ENCODE measurements at regions not wholly inside any gene's neighbourhood (a gene's known extent, or its start where the extent isn't known, plus 50 kb on each side); places are given as distances from the start of the nearest gene placed in this dataset.
"Not testable (repeated sequence)": the region's sequence is repeated elsewhere in the genome, so short reads cannot be mapped to it uniquely, and the experiment has no call there.

DNA sequence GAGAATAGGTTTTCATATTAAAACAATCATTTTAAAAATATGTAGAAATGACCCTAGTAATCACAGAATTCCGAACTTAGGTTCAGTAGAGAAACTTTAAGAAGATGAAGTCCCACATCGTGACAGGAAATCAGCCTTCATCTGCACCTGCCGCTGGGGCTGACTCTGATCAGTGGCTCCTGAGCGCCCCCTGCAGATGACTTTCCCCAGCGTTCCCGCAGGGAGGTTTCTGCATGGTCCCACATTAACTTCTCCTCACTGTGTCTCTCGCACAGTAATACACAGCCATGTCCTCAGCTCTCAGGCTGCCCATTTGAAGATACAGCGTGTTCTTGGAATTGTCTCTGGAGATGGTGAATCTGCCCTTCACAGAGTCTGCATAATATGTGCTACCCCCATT lies 1131.1 kb downstream of the TMEM121 start:
- no peak overlapping the region for H3K4me3 Mint-ChIP-seq
- no peak for TF ChIP-seq EZH2 (IDR thresholded peaks at IDR 0.05; ENCODE audit: low read depth, unreplicated experiment)
- TF ChIP-seq EZH2phosphoT487 (IDR thresholded peaks at IDR 0.05; ENCODE audit: unreplicated experiment) = no peak
- no peak for TF ChIP-seq ZNF331 (CRISPR knock-in tag; IDR thresholded peaks at IDR 0.05; ENCODE audit: low read depth)
- TF ChIP-seq POLR2AphosphoS5 (IDR thresholded peaks at IDR 0.05; ENCODE audit: low read depth) = no peak
- ATAC-seq (no peak), DNase-seq (ENCODE audit: low spot score) (no peak)
- no peak overlapping the region for H3K27ac Mint-ChIP-seq
- no peak overlapping the region for H2AFZ ChIP-seq
- no peaks in the 10 kb centered on the region for H3F3A ChIP-seq (replicated peaks; ENCODE audit: low read depth)
- H3K27me3 Mint-ChIP-seq (ENCODE audit: insufficient read depth, low read depth, poor library complexity) = peaks cover 4% of the 10 kb centered on the region
- no peak overlapping the region for H3K4me2 ChIP-seq
- H3K27me3 ChIP-seq (ENCODE audit: insufficient read depth) = no peaks in the 10 kb centered on the region
- peaks cover 91% of the 10 kb centered on the region for H3K9me3 Mint-ChIP-seq
- no peaks in the 10 kb centered on the region for H3K4me1 ChIP-seq (ENCODE audit: insufficient read depth)
- no peaks in the 10 kb centered on the region for H3K9me2 ChIP-seq (ENCODE audit: insufficient read depth)
- H3K79me2 ChIP-seq (replicated peaks; ENCODE audit: insufficient read depth) = no peaks in the 10 kb centered on the region
- no peaks in the 10 kb centered on the region for H4K20me1 ChIP-seq (replicated peaks; ENCODE audit: insufficient read depth)
- H3K36me3 Mint-ChIP-seq (ENCODE audit: low read depth) = peaks cover 37% of the 10 kb centered on the region
- no peak overlapping the region for H3K4me3 ChIP-seq
- no peak overlapping the region for H3K27ac ChIP-seq (ENCODE audit: low read depth)
- no peaks in the 10 kb centered on the region for H3K4me1 Mint-ChIP-seq
- no peaks in the 10 kb centered on the region; the same call in 1 of the 2 replicates for H3K36me3 ChIP-seq (ENCODE audit: insufficient read depth)

DNA sequence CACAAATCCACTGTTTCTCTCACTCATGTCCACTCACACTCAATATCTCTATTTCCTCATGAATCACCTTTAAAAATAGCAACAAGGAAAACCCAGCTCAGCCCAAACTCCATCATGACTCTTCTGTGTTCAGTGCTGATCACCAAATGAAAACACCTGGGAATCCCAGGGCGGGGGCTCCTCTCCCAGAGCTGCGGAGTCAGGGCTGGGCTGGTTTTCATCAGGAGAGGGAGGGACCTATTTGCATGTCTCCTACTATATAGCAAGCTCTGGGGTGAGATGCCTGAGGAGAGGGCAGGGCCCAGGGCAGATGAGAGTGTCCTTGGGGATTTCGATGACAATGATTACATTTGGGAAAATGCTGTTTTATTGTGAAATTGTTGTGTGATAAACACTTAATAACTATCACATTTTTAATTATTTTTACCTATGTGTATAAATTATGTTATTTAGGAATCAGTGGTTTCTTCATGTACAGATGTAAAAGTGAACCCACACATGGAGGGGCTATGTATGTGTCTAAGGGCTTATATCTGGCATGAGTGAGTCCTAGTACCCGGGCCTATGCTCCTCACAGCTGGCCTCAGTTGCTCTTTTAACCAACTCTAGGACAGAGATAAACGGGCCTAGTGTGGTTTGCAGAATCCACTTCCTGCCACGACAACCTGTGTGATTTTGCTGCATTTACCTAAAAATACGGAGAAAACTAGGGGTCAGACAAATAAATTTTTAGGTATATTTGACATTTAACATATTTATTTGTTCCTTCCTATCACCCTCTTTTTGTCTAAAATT lies 1131.9 kb downstream of the TMEM121 start:
- H3K27ac ChIP-seq (ENCODE audit: low read depth); H3K27me3 Mint-ChIP-seq (ENCODE audit: insufficient read depth, low read depth, poor library complexity); H4K20me1 ChIP-seq (replicated peaks; ENCODE audit: insufficient read depth); H3F3A ChIP-seq (replicated peaks; ENCODE audit: low read depth); H3K36me3 ChIP-seq (ENCODE audit: insufficient read depth); H3K4me3 Mint-ChIP-seq; H3K79me2 ChIP-seq (replicated peaks; ENCODE audit: insufficient read depth); ATAC-seq; H3K4me2 ChIP-seq; H3K4me1 Mint-ChIP-seq; H3K9me2 ChIP-seq (ENCODE audit: insufficient read depth); DNase-seq (ENCODE audit: low spot score); H3K4me3 ChIP-seq; H3K4me1 ChIP-seq (ENCODE audit: insufficient read depth); H3K27me3 ChIP-seq (ENCODE audit: insufficient read depth); H2AFZ ChIP-seq; H3K27ac Mint-ChIP-seq: not testable (repeated sequence)
- peaks cover 96% of the 10 kb centered on the region for H3K9me3 Mint-ChIP-seq
- peaks cover 42% of the 10 kb centered on the region for H3K36me3 Mint-ChIP-seq (ENCODE audit: low read depth)

DNA sequence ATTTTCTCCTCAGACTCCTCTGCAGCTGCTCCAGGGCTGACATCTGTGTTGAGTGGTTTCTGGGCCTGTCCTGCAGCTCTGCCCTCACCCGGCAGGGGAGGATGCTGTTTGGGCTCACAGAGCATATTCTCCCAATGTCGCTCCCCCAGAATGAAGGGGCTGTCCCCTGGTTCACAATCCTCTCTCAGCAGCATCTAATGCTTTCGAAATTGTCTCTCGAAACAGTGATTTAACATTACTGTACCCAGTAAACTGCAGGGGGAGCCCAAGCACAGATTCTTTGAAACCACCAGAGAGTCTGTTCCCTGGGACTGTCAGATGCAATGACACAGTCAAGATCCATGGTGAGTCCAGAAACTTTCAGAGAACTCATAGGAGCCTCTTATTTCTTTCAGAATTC lies 1135.2 kb downstream of the TMEM121 start:
- not testable (repeated sequence) for DNase-seq (ENCODE audit: low spot score); H3F3A ChIP-seq (replicated peaks; ENCODE audit: low read depth); H3K4me3 Mint-ChIP-seq; H3K4me3 ChIP-seq; H3K4me2 ChIP-seq; H4K20me1 ChIP-seq (replicated peaks; ENCODE audit: insufficient read depth); ATAC-seq; H3K79me2 ChIP-seq (replicated peaks; ENCODE audit: insufficient read depth); H3K4me1 ChIP-seq (ENCODE audit: insufficient read depth); H3K27ac ChIP-seq (ENCODE audit: low read depth); H3K27me3 ChIP-seq (ENCODE audit: insufficient read depth); H3K9me2 ChIP-seq (ENCODE audit: insufficient read depth); H3K36me3 ChIP-seq (ENCODE audit: insufficient read depth); H2AFZ ChIP-seq; H3K4me1 Mint-ChIP-seq; H3K27ac Mint-ChIP-seq
- peaks cover 92% of the 10 kb centered on the region for H3K9me3 Mint-ChIP-seq
- H3K27me3 Mint-ChIP-seq (ENCODE audit: insufficient read depth, low read depth, poor library complexity) = peaks cover 10% of the 10 kb centered on the region
- H3K36me3 Mint-ChIP-seq (ENCODE audit: low read depth) = peaks cover 48% of the 10 kb centered on the region

DNA sequence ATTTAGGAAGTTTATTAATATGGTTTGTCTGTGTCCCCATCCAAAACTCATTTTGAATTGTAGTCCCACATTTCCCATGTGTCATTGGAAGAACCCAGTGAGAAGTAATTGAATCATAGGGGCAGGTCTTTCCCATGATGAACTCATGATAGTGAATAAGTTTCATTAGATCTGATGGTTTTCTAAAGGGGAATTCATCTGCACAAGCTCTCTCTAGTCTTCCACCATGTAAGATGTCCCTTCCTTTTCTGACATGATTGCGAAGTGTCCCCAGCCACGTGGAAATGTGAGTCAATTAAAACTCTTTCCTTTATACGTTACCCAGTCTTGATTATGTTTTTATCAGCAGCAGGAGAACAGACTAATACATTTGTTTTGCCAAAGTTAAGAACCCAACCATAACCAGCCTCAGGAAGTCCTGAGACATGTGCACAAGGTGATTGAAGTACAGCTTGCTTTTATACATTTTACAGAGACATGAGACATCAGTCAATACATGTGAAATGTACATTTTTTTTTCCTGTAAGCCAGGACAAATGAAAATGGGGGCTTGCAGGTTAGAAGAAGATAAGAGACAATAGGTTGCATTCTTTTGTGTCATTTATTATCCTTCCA lies 1136.7 kb downstream of the TMEM121 start:
- H3K27me3 ChIP-seq (ENCODE audit: insufficient read depth) = no peaks in the 10 kb centered on the region
- peaks cover 45% of the 10 kb centered on the region for H3K36me3 Mint-ChIP-seq (ENCODE audit: low read depth)
- H3K4me3 ChIP-seq = no peak overlapping the region
- H3K9me2 ChIP-seq (ENCODE audit: insufficient read depth) = no peaks in the 10 kb centered on the region
- H3K36me3 ChIP-seq (ENCODE audit: insufficient read depth) = peaks cover 11% of the 10 kb centered on the region; the same call in 1 of the 2 replicates
- H3K4me1 Mint-ChIP-seq = no peaks in the 10 kb centered on the region
- H3K27me3 Mint-ChIP-seq (ENCODE audit: insufficient read depth, low read depth, poor library complexity) = peaks cover 10% of the 10 kb centered on the region
- no peaks in the 10 kb centered on the region for H3K79me2 ChIP-seq (replicated peaks; ENCODE audit: insufficient read depth)
- H2AFZ ChIP-seq = no peak overlapping the region
- H3K4me2 ChIP-seq = no peak overlapping the region
- no peak for DNase-seq (ENCODE audit: low spot score)
- H3K27ac ChIP-seq (ENCODE audit: low read depth) = no peak overlapping the region
- no peaks in the 10 kb centered on the region for H4K20me1 ChIP-seq (replicated peaks; ENCODE audit: insufficient read depth)
- H3K9me3 Mint-ChIP-seq = peaks cover 92% of the 10 kb centered on the region
- no peak overlapping the region for H3K4me3 Mint-ChIP-seq
- ATAC-seq = no peak
- no peaks in the 10 kb centered on the region for H3K4me1 ChIP-seq (ENCODE audit: insufficient read depth)
- no peak overlapping the region for H3K27ac Mint-ChIP-seq
- H3F3A ChIP-seq (replicated peaks; ENCODE audit: low read depth) = peaks cover 10% of the 10 kb centered on the region
- TF ChIP-seq, protein P1, sequence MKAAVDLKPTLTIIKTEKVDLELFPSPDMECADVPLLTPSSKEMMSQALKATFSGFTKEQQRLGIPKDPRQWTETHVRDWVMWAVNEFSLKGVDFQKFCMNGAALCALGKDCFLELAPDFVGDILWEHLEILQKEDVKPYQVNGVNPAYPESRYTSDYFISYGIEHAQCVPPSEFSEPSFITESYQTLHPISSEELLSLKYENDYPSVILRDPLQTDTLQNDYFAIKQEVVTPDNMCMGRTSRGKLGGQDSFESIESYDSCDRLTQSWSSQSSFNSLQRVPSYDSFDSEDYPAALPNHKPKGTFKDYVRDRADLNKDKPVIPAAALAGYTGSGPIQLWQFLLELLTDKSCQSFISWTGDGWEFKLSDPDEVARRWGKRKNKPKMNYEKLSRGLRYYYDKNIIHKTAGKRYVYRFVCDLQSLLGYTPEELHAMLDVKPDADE (IDR thresholded peaks at IDR 0.05) = no peak
